GM23338 (cell line): ENCODE measurements at regions not wholly inside any gene's neighbourhood (a gene's known extent, or its start where the extent isn't known, plus 50 kb on each side); places are given as distances from the start of the nearest gene placed in this dataset.

Source experiments
- ATAC-seq: fragments of 200-7000 bp; cut with Tn5 transposase; 3 replicates; pipeline ENCODE4 v1.9.1; 2020
- DNase-seq: peaks from one replicate; pipeline ENCODE4 v3.0.0-alpha.2; 2015; ENCODE audit warnings: low spot score
- H2AFZ ChIP-seq: fragments of 200-600 bp; sonication (generic); 2 replicates; pipeline ENCODE4 v1.8.0; 2016; ENCODE audit warnings: antibody characterized with exemption, mild to moderate bottlenecking, moderate library complexity
- H3F3A ChIP-seq: fragments of 200-600 bp; sonication (generic); replicated peaks from 2 replicates; pipeline ENCODE4 v1.8.0; 2017; ENCODE audit warnings: antibody characterized with exemption, mixed run types, low read depth
- H3K27ac ChIP-seq: fragments of 200-600 bp; sonication (generic); 2 replicates; pipeline ENCODE4 v1.6.1; 2016; ENCODE audit warnings: low read depth
- H3K27me3 ChIP-seq: fragments of 200-600 bp; sonication (generic); 2 replicates; pipeline ENCODE4 v1.8.0; 2016; ENCODE audit warnings: mild to moderate bottlenecking, mixed run types, moderate library complexity; ENCODE audit not compliant: insufficient read depth
- H3K36me3 ChIP-seq: fragments of 200-600 bp; sonication (generic); 2 replicates; pipeline ENCODE4 v1.8.0; 2016; ENCODE audit warnings: mild to moderate bottlenecking; ENCODE audit not compliant: insufficient read depth
- H3K4me1 ChIP-seq: fragments of 200-600 bp; sonication (generic); 2 replicates; pipeline ENCODE4 v1.8.0; 2016; ENCODE audit warnings: mild to moderate bottlenecking, moderate library complexity; ENCODE audit not compliant: insufficient read depth
- H3K4me2 ChIP-seq: fragments of 200-600 bp; sonication (generic); 2 replicates; pipeline ENCODE4 v1.7.1; 2017; ENCODE audit warnings: mixed run types
- H3K4me3 ChIP-seq: fragments of 200-600 bp; sonication (generic); 2 replicates; pipeline ENCODE4 v1.6.1; 2016; ENCODE audit warnings: mixed run types
- H3K79me2 ChIP-seq: fragments of 200-600 bp; sonication (generic); replicated peaks from 2 replicates; pipeline ENCODE4 v1.8.0; 2017; ENCODE audit warnings: mild to moderate bottlenecking; ENCODE audit not compliant: insufficient read depth
- H3K9me2 ChIP-seq: fragments of 200-600 bp; sonication (generic); 2 replicates; pipeline ENCODE4 v1.8.0; 2017; ENCODE audit not compliant: insufficient read depth
- H4K20me1 ChIP-seq: fragments of 200-600 bp; sonication (generic); replicated peaks from 2 replicates; pipeline ENCODE4 v1.8.0; 2017; ENCODE audit warnings: mild to moderate bottlenecking; ENCODE audit not compliant: insufficient read depth
- H3K27ac Mint-ChIP-seq: 2 replicates; pipeline ENCODE4 v1.8.0; 2020; ENCODE audit warnings: inconsistent platforms, mild to moderate bottlenecking, moderate library complexity, mixed read lengths
- H3K27me3 Mint-ChIP-seq: 3 replicates; pipeline ENCODE4 v1.8.0; 2022; ENCODE audit warnings: low read depth, mild to moderate bottlenecking, moderate library complexity, mixed read lengths, inconsistent platforms; ENCODE audit not compliant: insufficient read depth, poor library complexity
- H3K36me3 Mint-ChIP-seq: 3 replicates; pipeline ENCODE4 v1.8.0; 2021; ENCODE audit warnings: low read depth, mild to moderate bottlenecking, inconsistent platforms, moderate library complexity, mixed read lengths
- H3K4me1 Mint-ChIP-seq: 3 replicates; pipeline ENCODE4 v1.8.0; 2020; ENCODE audit warnings: mild to moderate bottlenecking, inconsistent platforms, mixed read lengths
- H3K4me3 Mint-ChIP-seq: 3 replicates; pipeline ENCODE4 v1.8.0; 2021; ENCODE audit warnings: moderate library complexity, mild to moderate bottlenecking, inconsistent platforms, mixed read lengths
- H3K9me3 Mint-ChIP-seq: 3 replicates; pipeline ENCODE4 v1.8.0; 2020; ENCODE audit warnings: moderate library complexity, mild to moderate bottlenecking, inconsistent platforms, mixed read lengths
- CREB1 ChIP-seq: fragments of 250-450 bp; sonication (Bioruptor Pico); IDR thresholded peaks from 2 replicates; pipeline ENCODE4 v1.5.0; 2020; ENCODE audit warnings: low read depth, mild to moderate bottlenecking, moderate library complexity
- EZH2 ChIP-seq: fragments of 200-600 bp; sonication (generic); IDR thresholded peaks from one replicate; pipeline ENCODE4 v1.8.0; 2017; ENCODE audit warnings: antibody characterized with exemption, mild to moderate bottlenecking, low read depth; ENCODE audit not compliant: unreplicated experiment
- EZH2phosphoT487 ChIP-seq: fragments of 200-600 bp; sonication (generic); IDR thresholded peaks from one replicate; pipeline ENCODE4 v1.8.1; 2018; ENCODE audit warnings: antibody characterized with exemption; ENCODE audit not compliant: unreplicated experiment
- JUNB ChIP-seq: IDR thresholded peaks from one replicate; pipeline ENCODE4 v1.6.1; 2016; ENCODE audit warnings: antibody characterized with exemption; ENCODE audit not compliant: unreplicated experiment
- NANOG ChIP-seq: IDR thresholded peaks from 2 replicates; pipeline ENCODE4 v1.6.1; 2016; ENCODE audit warnings: antibody characterized with exemption, borderline replicate concordance
- POLR2AphosphoS5 ChIP-seq: IDR thresholded peaks from 2 replicates; pipeline ENCODE4 v1.6.1; 2016; ENCODE audit warnings: antibody characterized with exemption, low read depth
- STAT1 ChIP-seq: IDR thresholded peaks from one replicate; pipeline ENCODE4 v1.6.1; 2016; ENCODE audit warnings: antibody characterized with exemption; ENCODE audit not compliant: unreplicated experiment
- ZNF114 ChIP-seq: fragments of 250-450 bp; sonication (Bioruptor Pico); IDR thresholded peaks from 2 replicates; pipeline ENCODE4 v1.5.0; 2020; ENCODE audit warnings: mild to moderate bottlenecking, moderate library complexity
- ZNF331 ChIP-seq: fragments of 250-450 bp; sonication (Bioruptor Pico); IDR thresholded peaks from 2 replicates; pipeline ENCODE4 v1.5.0; 2020; ENCODE audit warnings: low read depth, mild to moderate bottlenecking, moderate library complexity
- TF ChIP-seq, protein P1 (sequence below): IDR thresholded peaks from 2 replicates; pipeline ENCODE4 v1.6.1; 2016; ENCODE audit warnings: antibody characterized with exemption
- TF ChIP-seq, protein P2 (sequence below), 2 experiments: fragments of 200-600 bp in 1 of 2; sonication (generic) in 1 of 2; conservative IDR thresholded peaks; 2 replicates each; pipeline versions ENCODE4 v1.5.1 to v1.6.1; 2016 to 2017; ENCODE audit warnings: antibody characterized with exemption in 2 of 2, low read depth in 2 of 2, mild to moderate bottlenecking in 2 of 2, moderate library complexity in 1 of 2
- TF ChIP-seq, protein P3 (sequence below): fragments of 250-450 bp; sonication (Bioruptor Pico); IDR thresholded peaks from 2 replicates; pipeline ENCODE4 v1.5.0; 2020; ENCODE audit warnings: mild to moderate bottlenecking, moderate library complexity
- TF ChIP-seq, protein P4 (sequence below): IDR thresholded peaks from one replicate; pipeline ENCODE4 v1.6.1; 2018; ENCODE audit warnings: antibody characterized with exemption; ENCODE audit not compliant: unreplicated experiment

DNA sequence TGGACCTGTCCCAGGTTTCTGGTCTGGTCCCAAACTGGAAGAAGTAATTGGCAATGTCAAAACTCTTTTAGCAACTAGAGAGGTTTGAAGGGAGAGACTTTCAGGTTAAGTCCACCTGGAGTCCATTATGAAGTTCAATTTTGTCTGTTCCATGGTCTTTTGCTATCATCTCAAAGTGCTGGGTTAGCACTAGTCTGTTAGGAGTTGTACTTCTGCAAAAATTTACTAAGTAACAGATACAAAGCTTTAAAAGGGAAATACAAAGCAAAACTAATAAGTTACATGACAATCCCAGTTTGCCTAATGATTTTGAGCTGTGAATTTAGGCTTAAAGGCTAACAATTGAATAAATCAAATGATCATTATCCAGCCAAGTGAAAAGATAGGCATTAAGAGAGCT, 643.9 kb downstream of the C12orf50 start:
- Histone ChIP-seq H3K4me1 (peaks cover 11% of the 10 kb centered on the region), H3K4me2 (no peak overlapping the region), H2AFZ (peak overlapping the region; percentile 8; the same call in 1 of the 2 replicates), H4K20me1 (no peaks in the 10 kb centered on the region), H3F3A (no peaks in the 10 kb centered on the region), H3K9me2 (no peaks in the 10 kb centered on the region; the same call in 1 of the 2 replicates), H3K4me3 (no peak overlapping the region), H3K79me2 (no peaks in the 10 kb centered on the region), H3K27ac (no peak overlapping the region), H3K36me3 (no peaks in the 10 kb centered on the region), H3K27me3 (no peaks in the 10 kb centered on the region)
- Mint-ChIP-seq H3K4me3 (no peak overlapping the region), H3K9me3 (peaks cover 5% of the 10 kb centered on the region; the same call in 2 of the 3 replicates), H3K27ac (no peak overlapping the region), H3K36me3 (peaks cover 4% of the 10 kb centered on the region; the same call in 2 of the 3 replicates), H3K27me3 (no peaks in the 10 kb centered on the region), H3K4me1 (peaks cover 22% of the 10 kb centered on the region)
- TF ChIP-seq, protein P1, sequence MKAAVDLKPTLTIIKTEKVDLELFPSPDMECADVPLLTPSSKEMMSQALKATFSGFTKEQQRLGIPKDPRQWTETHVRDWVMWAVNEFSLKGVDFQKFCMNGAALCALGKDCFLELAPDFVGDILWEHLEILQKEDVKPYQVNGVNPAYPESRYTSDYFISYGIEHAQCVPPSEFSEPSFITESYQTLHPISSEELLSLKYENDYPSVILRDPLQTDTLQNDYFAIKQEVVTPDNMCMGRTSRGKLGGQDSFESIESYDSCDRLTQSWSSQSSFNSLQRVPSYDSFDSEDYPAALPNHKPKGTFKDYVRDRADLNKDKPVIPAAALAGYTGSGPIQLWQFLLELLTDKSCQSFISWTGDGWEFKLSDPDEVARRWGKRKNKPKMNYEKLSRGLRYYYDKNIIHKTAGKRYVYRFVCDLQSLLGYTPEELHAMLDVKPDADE: no peak
- no peak for TF ChIP-seq JUNB
- no peak for TF ChIP-seq STAT1
- TF ChIP-seq, protein P2, sequence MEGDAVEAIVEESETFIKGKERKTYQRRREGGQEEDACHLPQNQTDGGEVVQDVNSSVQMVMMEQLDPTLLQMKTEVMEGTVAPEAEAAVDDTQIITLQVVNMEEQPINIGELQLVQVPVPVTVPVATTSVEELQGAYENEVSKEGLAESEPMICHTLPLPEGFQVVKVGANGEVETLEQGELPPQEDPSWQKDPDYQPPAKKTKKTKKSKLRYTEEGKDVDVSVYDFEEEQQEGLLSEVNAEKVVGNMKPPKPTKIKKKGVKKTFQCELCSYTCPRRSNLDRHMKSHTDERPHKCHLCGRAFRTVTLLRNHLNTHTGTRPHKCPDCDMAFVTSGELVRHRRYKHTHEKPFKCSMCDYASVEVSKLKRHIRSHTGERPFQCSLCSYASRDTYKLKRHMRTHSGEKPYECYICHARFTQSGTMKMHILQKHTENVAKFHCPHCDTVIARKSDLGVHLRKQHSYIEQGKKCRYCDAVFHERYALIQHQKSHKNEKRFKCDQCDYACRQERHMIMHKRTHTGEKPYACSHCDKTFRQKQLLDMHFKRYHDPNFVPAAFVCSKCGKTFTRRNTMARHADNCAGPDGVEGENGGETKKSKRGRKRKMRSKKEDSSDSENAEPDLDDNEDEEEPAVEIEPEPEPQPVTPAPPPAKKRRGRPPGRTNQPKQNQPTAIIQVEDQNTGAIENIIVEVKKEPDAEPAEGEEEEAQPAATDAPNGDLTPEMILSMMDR (conservative IDR thresholded peaks at IDR 0.05; ENCODE audit: low read depth in 2 of 2): no peak
- no peak for TF ChIP-seq NANOG
- TF ChIP-seq, protein P3, sequence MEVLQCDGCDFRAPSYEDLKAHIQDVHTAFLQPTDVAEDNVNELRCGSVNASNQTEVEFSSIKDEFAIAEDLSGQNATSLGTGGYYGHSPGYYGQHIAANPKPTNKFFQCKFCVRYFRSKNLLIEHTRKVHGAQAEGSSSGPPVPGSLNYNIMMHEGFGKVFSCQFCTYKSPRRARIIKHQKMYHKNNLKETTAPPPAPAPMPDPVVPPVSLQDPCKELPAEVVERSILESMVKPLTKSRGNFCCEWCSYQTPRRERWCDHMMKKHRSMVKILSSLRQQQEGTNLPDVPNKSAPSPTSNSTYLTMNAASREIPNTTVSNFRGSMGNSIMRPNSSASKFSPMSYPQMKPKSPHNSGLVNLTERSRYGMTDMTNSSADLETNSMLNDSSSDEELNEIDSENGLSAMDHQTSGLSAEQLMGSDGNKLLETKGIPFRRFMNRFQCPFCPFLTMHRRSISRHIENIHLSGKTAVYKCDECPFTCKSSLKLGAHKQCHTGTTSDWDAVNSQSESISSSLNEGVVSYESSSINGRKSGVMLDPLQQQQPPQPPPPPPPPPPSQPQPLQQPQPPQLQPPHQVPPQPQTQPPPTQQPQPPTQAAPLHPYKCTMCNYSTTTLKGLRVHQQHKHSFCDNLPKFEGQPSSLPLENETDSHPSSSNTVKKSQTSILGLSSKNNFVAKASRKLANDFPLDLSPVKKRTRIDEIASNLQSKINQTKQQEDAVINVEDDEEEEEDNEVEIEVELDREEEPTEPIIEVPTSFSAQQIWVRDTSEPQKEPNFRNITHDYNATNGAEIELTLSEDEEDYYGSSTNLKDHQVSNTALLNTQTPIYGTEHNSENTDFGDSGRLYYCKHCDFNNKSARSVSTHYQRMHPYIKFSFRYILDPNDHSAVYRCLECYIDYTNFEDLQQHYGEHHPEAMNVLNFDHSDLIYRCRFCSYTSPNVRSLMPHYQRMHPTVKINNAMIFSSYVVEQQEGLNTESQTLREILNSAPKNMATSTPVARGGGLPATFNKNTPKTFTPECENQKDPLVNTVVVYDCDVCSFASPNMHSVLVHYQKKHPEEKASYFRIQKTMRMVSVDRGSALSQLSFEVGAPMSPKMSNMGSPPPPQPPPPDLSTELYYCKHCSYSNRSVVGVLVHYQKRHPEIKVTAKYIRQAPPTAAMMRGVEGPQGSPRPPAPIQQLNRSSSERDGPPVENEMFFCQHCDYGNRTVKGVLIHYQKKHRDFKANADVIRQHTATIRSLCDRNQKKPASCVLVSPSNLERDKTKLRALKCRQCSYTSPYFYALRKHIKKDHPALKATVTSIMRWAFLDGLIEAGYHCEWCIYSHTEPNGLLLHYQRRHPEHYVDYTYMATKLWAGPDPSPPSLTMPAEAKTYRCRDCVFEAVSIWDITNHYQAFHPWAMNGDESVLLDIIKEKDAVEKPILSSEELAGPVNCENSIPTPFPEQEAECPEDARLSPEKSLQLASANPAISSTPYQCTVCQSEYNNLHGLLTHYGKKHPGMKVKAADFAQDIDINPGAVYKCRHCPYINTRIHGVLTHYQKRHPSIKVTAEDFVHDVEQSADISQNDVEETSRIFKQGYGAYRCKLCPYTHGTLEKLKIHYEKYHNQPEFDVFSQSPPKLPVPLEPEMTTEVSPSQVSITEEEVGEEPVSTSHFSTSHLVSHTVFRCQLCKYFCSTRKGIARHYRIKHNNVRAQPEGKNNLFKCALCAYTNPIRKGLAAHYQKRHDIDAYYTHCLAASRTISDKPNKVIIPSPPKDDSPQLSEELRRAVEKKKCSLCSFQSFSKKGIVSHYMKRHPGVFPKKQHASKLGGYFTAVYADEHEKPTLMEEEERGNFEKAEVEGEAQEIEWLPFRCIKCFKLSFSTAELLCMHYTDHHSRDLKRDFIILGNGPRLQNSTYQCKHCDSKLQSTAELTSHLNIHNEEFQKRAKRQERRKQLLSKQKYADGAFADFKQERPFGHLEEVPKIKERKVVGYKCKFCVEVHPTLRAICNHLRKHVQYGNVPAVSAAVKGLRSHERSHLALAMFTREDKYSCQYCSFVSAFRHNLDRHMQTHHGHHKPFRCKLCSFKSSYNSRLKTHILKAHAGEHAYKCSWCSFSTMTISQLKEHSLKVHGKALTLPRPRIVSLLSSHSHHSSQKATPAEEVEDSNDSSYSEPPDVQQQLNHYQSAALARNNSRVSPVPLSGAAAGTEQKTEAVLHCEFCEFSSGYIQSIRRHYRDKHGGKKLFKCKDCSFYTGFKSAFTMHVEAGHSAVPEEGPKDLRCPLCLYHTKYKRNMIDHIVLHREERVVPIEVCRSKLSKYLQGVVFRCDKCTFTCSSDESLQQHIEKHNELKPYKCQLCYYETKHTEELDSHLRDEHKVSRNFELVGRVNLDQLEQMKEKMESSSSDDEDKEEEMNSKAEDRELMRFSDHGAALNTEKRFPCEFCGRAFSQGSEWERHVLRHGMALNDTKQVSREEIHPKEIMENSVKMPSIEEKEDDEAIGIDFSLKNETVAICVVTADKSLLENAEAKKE (CRISPR knock-in tag): no peak
- TF ChIP-seq POLR2AphosphoS5: no peak
- TF ChIP-seq, protein P4, sequence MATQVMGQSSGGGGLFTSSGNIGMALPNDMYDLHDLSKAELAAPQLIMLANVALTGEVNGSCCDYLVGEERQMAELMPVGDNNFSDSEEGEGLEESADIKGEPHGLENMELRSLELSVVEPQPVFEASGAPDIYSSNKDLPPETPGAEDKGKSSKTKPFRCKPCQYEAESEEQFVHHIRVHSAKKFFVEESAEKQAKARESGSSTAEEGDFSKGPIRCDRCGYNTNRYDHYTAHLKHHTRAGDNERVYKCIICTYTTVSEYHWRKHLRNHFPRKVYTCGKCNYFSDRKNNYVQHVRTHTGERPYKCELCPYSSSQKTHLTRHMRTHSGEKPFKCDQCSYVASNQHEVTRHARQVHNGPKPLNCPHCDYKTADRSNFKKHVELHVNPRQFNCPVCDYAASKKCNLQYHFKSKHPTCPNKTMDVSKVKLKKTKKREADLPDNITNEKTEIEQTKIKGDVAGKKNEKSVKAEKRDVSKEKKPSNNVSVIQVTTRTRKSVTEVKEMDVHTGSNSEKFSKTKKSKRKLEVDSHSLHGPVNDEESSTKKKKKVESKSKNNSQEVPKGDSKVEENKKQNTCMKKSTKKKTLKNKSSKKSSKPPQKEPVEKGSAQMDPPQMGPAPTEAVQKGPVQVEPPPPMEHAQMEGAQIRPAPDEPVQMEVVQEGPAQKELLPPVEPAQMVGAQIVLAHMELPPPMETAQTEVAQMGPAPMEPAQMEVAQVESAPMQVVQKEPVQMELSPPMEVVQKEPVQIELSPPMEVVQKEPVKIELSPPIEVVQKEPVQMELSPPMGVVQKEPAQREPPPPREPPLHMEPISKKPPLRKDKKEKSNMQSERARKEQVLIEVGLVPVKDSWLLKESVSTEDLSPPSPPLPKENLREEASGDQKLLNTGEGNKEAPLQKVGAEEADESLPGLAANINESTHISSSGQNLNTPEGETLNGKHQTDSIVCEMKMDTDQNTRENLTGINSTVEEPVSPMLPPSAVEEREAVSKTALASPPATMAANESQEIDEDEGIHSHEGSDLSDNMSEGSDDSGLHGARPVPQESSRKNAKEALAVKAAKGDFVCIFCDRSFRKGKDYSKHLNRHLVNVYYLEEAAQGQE: no peak
- TF ChIP-seq EZH2: no peak
- TF ChIP-seq ZNF114 (CRISPR knock-in tag): no peak
- no peak for TF ChIP-seq ZNF331
- TF ChIP-seq CREB1: no peak
- TF ChIP-seq EZH2phosphoT487: no peak
- no peak for ATAC-seq
- DNase-seq: no peak
